ENCODE measurements at regions not wholly inside any gene's neighbourhood (a gene's known extent, or its start where the extent isn't known, plus 50 kb on each side); places are given as distances from the start of the nearest gene placed in this dataset.

- peaks cover 0 to 4% (median 0%) of the 10 kb centered on the region in 3 donors for H3K9me3 ChIP-seq
- H3K27ac ChIP-seq = no peak overlapping the region
- H3K36me3 ChIP-seq = no peaks in the 10 kb centered on the region
- H3K4me3 ChIP-seq = no peak overlapping the region
- DNase-seq = no peak
- TF ChIP-seq CTCF (IDR thresholded peaks at IDR 0.05) = no peak
- intact Hi-C loops (cut with DNase I; ENCODE audit: low total_unique reads) = no loop called here
- no peaks in the 10 kb centered on the region for H3K27me3 ChIP-seq
- no peaks in the 10 kb centered on the region for H3K4me1 ChIP-seq
These were observed 64.4 kb upstream of the SPATA31E1 start for GRCh38 chr9:87818308-87818707.

GRCh38 chr9:87824216-87824875, 58.3 kb upstream of the SPATA31E1 start:
- Histone ChIP-seq H3K36me3 (no peaks in the 10 kb centered on the region), H3K27me3 (peaks cover 0 to 10% of the 10 kb centered on the region in 2 donors), H3K9me3 (peaks cover 0 to 4% (median 0%) of the 10 kb centered on the region in 3 donors), H3K27ac (no peak overlapping the region), H3K4me1 (no peaks in the 10 kb centered on the region), H3K4me3 (no peak overlapping the region)
- no peak for TF ChIP-seq CTCF (IDR thresholded peaks at IDR 0.05)
- intact Hi-C loops (cut with DNase I; ENCODE audit: low total_unique reads) = no loop called here
- no peak for DNase-seq

- DNase-seq = no peak
- TF ChIP-seq CTCF (IDR thresholded peaks at IDR 0.05) = no peak
- H3K27ac ChIP-seq = no peak overlapping the region
- intact Hi-C loops (cut with DNase I; ENCODE audit: low total_unique reads) = no loop called here
- no peaks in the 10 kb centered on the region for H3K4me1 ChIP-seq
- peaks cover 0 to 4% (median 0%) of the 10 kb centered on the region in 3 donors for H3K9me3 ChIP-seq
- H3K27me3 ChIP-seq = peaks cover 0 to 10% of the 10 kb centered on the region in 2 donors
- no peaks in the 10 kb centered on the region for H3K36me3 ChIP-seq
- no peak overlapping the region for H3K4me3 ChIP-seq
These were observed 57.8 kb upstream of the SPATA31E1 start for GRCh38 chr9:87824886-87825285.

GRCh38 chr9:87826331-87826730, 56.3 kb upstream of the SPATA31E1 start:
- TF ChIP-seq CTCF (IDR thresholded peaks at IDR 0.05) = no peak
- no peak for DNase-seq
- Histone ChIP-seq H3K27me3 (peaks cover 0 to 10% of the 10 kb centered on the region in 2 donors), H3K4me3 (no peak overlapping the region), H3K27ac (no peak overlapping the region), H3K9me3 (no peaks in the 10 kb centered on the region), H3K4me1 (no peaks in the 10 kb centered on the region), H3K36me3 (no peaks in the 10 kb centered on the region)
- intact Hi-C loops (cut with DNase I; ENCODE audit: low total_unique reads) = no loop called here

- no peak overlapping the region for H3K27ac ChIP-seq
- no peak overlapping the region for H3K4me3 ChIP-seq
- no peaks in the 10 kb centered on the region for H3K4me1 ChIP-seq
- TF ChIP-seq CTCF (IDR thresholded peaks at IDR 0.05) = no peak
- DNase-seq = no peak
- intact Hi-C loops (cut with DNase I; ENCODE audit: low total_unique reads) = no loop called here
- no peaks in the 10 kb centered on the region for H3K36me3 ChIP-seq
- peaks cover 0 to 10% of the 10 kb centered on the region in 2 donors for H3K27me3 ChIP-seq
- no peaks in the 10 kb centered on the region for H3K9me3 ChIP-seq
These were observed 55.3 kb upstream of the SPATA31E1 start for GRCh38 chr9:87827341-87827740.

Measured in tibial artery (tissue), 4 donors.